ENCODE measurements at regions not wholly inside any gene's neighbourhood (a gene's known extent, or its start where the extent isn't known, plus 50 kb on each side); places are given as distances from the start of the nearest gene placed in this dataset.
"Not testable (repeated sequence)": the region's sequence is repeated elsewhere in the genome, so short reads cannot be mapped to it uniquely, and the experiment has no call there.

DNA sequence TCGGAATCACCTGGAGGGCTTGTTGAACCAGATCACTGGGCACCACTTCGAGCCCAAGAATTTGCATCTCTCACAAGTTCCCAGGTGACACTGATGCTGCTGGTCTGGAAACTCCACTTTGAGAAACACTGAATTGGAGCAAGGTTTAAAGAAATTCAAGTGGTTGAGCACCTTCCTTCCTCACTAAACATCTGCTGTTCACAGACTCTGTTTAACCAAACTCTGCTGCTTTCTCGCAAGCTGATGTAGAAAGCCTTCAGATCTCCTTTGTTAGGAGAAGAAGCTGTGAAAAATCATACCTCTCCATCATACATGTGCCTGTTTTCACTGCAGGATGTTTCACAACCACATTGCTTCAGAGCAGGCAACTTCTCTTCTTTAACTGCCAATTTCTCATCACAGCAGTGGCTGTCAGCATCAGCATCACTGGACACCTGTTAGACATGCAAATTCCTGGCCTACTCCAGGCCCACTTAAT is 87.5 kb upstream of the TOP1 start:
- DNase-seq, result no peak

DNA sequence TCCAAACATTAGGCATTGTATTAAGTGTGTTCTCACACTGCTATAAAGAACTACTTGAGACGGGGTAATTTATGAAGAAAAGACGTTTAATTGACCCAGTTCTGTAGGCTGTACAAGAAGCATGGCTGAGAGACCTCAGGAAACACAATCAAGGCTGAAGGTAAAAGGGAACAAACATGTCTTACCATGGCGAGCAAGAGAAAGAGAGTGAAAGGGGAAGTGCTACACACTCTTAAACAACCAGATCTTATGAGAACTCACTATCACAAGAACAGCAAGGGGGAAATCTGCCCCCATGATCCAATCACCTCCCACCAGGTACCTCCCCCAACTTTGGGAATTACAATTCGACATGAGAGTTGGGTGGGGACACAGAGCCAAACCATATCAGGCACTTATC is 86.6 kb upstream of the TOP1 start:
- no peak for DNase-seq

DNA sequence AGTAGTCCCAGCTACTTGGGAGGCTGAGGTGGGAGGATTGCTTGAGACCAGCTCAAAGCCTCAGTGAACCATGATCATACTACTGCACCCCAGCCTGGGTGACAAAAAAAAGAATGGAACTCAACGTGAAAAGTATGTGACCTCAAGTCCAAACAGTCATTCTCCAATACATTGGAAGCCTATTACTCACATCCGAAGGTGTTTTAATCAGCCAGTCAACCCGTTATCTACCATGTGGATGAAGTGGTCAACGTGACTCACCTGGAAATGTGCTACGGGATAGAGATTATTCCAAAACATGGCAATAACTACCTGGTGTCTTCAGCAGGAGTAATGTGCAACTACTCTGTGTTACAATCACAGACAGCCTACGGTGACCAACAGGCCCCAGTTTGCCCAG is 85.8 kb upstream of the TOP1 start:
- DNase-seq, result no peak

DNA sequence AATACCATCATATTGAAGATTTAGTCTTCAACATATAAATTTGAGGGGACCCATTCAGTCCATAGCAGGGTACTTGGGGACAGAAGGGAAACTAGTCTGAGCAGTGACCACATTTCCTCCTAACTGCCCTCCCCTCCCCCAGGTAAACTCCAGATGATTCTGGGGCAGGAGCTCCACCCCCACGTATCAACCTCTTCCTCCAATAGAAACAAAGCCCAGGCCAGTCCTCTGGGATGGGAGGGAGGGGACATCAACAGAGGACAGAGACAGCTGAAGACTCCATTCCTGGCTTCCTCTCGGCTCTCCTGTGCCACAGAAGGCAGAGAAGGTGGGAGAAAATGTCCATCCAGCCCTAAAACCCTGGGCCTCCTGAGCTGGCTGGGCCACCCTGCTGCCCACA is 85.0 kb upstream of the TOP1 start:
- no peak for DNase-seq

DNA sequence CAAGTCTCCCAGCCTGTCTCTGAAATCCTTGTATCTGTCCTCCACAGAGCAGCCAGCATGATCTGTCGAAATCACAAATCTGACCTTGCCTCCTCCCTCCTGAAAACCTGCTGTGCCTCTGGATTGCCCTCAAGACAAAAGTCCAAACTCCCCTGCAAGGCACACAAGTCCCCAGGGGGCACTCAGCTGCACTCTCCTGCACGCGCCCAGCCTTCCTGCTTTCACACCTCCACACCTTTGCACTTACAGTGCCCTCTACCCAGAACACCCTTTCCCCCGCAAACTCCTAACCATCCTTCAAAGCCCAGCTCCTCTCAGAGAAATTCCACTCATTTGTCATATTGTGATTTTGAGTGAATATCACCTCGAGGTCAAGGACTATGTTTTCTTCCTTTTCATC is 83.4 kb upstream of the TOP1 start:
- no peak for DNase-seq

DNA sequence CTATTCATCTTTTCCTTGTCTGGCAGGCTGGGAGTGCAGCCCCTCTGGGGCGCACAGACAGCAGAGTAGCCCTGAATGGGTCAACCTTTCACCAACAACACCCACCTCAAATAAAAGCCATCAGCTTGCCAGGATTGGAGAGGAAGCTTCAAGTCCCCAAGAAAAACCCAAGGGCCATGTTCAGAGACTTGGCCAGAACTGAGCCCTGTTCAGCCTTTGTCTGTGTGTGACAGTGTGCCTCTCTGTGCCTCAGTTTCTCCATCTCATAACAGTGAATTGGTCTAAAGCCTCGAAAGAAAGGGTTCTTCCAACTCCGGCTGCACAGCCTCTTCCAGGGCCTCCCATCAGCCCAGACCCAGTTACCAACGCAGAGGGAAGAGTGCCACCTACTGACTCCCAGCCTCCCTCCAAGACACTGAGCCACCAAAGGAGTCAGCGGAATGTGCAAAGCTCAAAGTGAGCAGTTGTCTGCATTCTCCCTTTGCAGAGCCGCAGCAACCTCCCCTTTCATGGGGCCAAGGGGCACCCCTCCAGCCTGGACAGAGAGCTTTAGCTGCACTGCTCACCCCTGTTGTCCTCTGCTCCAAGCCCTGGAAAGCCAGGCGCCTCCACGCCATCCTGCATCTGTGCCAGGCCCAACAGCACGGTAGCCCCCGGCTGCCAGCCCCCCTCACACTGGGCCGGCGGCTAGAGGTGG is 82.7 kb upstream of the TOP1 start:
- peak; percentile 42 for DNase-seq

DNA sequence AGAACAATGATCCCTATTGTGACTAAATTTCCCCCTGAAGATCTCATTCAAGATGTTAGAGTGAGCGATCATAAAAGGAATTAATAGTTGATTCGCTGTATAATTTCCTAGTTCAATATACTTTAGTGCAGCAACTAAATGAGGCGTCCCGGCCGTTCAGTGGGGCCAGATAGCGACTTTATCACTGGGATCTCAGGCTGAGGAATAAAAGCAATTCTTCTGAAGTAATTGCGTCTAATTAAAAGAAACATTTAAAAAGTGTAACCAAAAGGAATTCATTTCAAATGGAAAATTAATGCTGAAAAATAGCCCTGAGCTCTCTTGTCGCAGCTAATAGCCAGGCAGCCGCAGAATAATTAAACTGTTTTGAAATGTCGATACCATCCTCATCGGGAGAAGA is 82.2 kb upstream of the TOP1 start:
- no peak for DNase-seq

DNA sequence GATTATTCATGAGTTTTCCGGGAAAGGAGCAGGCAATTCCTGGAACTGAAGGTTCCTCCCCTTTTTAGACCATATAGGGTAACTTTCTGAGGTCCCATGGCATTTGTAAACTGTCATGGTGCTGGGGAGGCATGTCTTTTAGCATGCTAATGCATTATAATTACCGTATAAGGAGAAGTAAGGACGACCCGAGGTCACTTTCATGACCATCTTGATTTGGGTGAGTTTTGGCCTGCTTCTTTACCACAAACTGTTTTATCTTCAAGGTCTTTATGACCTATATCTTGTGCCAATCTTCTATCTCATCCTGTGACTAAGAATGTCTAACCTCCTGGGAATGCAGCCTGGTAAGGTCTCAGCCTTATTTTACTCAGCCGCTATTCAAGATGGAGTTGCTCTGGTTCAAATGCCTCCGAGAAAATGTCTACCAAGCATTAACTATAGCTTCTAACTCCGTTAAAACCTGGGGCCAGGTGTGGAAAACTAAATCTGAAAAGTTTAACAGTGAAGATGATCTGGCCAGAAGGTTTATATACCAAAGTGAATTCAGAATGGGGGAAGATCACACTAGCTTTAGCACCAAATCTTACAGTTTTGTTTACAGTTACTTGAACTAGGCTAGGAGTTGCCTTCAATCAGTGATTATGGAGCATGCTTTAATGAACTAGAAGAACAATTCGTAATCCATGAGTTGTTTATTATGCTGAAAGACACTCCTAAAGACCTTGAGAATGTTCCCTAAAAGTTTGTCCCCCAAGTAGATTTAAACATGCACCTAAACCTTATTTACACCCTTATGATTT is 80.0 kb upstream of the TOP1 start:
- DNase-seq, result no peak

DNA sequence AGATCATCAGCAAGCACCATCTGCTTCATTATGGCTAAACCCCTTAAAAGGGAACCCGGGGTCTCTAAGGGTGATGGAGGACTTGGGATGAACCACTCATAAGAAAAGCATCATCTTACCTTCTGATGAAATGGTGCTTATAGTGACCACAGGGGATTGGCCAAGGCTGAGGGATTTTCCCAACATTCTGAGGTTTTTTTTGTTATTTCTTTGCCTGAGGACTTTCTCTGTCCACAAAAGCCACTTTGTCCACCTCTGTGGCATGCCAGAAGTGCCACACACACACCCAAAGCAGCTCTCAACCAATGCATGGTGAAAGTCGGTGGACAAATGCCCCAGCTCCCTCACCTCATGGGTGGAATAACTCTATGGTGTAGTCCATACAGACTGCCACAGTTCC is 79.3 kb upstream of the TOP1 start:
- DNase-seq, result no peak

DNA sequence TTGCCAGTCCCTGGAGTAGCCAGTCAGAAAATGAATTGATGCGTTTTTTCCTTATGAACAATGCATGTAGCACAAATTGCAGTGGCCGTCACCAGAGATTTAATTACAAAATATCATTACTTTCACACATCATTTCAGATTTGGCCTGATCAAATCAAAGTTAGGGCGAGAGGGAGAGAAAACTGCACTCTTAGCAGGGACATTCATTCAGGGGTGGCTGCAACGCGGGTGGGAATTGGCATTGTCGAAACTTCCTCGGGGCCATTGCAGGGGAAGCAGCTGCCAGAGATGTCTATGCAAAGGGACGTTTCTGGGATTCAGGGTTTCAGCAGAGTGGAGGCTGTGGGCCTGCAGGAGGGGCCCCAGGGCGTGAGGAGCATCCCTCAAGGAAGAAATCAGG is 76.5 kb upstream of the TOP1 start:
- DNase-seq, result no peak

DNA sequence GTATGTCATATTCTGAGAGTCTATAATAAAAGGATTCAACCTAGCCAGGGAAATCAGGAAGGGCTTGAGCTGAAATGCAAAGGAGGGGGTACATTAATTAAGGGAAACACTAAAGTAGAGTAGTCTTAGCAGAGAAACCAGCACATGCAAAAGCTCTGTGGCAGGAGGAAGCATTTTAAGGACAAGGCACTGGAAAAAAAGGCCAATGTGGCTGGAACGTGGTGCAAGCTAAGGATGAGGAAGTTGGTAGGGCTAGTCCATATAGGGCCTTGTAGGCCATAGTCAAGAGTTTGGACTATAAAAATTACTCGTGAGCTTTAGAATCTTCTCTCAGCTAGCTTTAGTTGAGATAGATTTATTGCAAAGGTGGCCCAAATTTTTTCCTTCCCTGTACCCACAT is 75.2 kb upstream of the TOP1 start:
- no peak for DNase-seq

DNA sequence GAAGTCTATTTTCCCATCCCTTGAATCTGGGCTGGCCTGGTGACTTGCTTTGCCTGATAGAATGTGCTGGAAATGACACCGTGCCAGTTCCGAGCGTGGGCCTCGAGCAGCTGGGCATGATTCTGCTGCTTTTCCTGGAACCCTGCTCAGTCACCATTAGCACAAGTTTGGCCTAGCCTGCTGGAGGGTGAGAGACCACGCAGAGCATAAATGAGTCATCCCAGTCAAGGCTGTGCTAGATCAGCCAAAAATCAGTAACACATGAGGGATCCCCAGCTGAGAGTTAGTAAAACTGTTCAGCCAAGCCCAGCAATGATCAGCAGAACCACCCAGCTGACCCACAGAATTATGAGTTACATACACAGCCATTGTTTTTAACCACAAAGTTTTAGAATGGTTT is 74.8 kb upstream of the TOP1 start:
- peak; percentile 46 for DNase-seq

DNA sequence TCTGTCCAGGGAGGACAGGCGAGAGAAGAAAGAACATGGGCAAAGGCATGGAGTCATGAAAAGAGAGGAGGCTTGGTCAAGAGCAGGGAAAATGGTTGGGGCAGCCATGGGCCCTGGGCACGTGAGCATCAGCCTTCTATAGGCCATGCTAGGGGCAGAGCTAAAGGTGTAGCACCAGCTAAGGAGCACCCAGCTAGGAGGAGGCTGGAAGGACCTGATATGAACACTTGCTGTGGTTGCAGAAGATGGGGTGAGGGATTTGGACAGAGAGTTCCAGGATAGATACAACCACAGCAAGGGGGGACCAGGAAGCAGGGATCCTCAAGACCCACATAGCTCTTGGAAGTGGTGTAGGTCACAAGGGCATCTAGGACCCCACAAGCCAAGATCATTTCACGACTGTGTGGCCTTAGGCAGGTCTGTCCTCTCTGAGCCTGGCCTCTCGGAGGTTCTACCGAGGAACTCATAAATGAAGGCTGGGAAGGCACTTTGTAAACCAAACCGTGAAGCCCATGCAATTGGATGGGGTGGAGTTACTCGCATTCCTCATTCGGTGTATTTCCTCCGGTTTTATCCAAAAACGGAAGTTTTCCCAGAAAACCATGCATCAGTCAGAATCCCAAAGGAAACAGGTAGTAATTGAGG is 74.0 kb upstream of the TOP1 start:
- DNase-seq, result no peak

DNA sequence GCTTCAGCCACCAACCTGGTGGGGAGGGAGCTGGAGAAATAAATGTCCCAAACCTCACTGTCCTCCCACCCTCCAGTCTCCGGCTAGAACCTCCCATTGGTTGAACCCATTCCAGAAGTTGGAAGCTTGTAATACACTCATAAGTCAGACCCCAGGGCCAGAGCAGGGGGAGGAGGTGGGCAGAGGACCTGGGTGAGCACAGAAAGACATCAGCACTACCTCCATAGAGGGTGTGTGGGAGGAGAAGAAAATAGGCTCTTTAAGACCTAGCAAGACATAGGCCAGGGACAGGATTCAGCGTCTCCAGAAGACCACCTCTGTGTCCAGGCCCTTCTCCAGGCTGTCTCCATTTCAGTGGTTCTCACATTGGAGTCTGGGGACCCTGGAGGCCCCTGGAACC is 73.3 kb upstream of the TOP1 start:
- no peak for DNase-seq

DNA sequence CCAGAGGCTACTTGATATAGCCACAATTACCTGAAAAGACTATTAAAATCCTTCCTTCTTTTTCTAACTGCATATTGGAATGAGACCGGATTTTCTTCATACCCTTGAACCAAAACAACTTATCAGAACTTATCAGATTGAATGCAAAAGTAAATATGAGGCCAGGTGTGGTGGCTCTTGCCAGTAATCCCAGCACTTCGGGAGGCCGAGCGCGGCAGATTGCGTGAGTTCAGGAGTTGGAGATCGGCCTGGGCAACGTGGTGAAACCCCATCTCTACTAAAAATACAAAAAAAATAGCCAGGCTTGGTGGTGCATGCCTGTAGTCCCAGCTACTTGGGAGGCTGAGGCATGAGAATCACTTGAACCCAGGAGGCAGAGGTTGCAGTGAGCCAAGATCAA is 72.8 kb upstream of the TOP1 start:
- not testable (repeated sequence) for DNase-seq

DNA sequence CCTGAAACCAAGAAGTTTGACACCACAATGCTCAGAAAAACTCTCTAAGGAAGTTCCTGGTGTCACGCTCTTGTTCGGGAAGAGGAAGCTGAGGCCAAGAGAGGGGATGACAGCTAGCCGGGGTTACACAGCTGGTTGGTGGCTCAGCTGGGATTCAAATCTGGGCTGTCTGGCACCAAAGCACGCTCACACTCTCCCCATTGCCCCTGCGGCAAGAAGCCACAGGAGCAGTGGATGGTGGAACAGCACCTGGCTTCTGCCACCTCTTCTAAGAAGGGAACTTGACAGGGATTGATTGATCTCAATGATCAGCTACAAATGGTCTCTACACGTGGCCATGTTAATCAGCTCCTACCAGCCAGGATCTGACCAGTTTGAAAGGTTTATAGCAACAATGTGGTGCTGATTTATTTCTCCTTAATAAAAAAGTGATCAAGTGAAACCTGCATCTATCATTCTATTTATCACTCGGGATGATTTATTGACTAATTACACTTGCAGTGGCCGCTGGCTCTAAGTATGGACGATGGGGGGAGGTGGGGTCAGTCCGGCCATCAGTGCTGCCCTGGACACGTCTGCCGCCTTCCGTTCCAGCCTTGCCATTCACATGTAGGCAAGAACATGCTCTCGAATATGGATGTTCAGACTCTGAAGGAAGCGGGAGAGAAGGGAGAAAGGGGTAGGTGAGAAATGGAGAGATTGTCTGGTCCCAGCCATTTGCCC is 71.9 kb upstream of the TOP1 start:
- no peak for DNase-seq

DNA sequence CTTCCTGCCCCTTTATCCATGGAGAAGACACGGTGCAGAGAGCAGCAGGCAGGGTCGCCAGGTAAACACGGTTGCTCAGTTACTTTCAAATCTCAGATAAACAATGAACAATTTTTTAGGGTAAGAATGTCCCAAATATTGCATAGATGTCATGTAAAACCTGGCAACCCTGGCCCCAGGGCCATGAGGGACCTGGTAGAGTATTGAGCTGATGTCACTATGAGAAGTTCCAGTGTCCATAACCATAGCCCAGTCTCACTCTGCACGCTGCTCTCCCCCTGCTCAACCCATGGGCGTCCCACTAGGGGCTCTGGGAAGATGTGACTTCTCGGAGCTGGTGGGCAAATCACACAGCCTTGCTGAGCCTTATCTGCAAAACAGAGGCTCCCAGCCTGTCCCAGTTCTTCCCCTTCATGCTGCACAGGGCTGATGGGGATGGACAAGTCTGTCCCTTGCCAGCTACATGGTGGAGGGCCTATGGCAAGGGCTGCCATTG is 71.3 kb upstream of the TOP1 start:
- no peak for DNase-seq

DNA sequence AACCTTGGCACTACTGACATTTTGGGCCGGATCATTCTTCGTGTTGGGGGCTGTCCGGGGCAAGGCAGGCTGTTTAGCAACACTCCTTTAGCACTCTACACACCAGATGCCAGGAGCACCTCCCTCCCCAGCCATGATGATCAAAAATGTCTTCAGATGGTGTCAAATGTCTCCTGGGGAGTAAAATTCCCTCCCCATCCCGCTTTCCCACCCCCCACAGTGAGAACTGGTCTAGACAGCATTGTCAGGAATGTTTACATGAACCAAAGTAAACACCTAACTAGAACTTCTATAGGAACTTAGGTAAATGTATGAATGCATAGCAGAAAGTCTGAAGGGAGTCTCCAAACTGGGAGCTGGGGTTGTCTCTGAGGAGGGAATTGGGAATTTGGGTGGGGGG is 70.0 kb upstream of the TOP1 start:
- DNase-seq, result no peak

DNA sequence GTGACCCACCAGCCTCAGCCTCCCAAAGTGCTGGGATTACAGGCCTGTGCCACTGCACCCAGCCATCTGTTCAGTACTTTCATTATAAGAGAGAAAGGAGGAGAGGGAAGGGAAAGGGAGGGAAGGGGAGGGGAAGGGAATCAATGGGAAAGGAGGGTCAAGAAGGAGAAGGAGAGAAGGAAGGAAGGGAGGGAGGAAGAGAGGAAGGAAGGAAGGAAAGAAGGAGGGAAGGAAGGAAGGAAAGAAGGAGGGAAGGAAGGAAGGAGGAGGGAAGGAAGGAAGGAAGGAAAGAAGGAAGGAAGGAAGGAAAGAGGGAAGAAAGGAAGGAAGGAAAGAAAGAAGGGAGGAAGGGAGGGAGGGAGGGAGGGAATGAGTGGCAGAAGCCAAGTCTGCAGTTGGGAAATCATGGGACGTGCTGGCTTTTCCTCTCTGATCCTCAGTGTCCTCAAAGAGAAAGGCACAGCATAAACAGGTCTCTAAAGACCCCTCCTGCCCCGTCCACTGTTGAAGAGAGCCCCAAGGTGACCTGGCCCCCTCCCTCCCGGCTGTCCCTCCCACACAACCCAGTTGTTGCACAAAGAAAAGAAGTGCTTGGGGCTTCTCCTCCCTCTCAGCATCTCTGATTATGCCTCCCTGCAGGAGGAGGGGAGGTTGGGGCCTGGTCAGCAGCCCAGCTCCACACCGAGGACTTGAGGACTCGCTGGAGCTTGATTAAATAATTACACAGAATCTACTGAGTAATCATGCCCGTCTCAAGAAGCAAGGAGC is 69.1 kb upstream of the TOP1 start:
- no peak for DNase-seq

DNA sequence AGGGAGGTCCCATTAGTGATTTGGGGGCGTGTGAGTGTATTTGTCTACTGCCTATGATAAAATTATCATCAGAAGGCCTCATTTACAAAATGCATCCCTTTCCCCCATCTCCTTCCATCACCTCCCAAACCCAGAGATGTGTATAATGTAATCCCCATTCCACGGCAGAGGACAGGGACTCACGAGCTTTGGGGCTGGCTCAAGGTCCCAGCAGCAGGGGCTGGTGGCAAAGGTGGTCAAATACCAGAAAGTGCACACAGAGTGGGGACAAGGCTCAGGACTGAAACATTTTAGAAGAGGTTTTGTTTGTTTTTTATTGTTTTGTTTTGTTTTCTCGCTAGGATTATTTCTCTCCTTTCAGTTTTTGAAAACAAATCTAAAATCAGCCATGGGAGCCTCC is 68.5 kb upstream of the TOP1 start:
- no peak for DNase-seq

DNA sequence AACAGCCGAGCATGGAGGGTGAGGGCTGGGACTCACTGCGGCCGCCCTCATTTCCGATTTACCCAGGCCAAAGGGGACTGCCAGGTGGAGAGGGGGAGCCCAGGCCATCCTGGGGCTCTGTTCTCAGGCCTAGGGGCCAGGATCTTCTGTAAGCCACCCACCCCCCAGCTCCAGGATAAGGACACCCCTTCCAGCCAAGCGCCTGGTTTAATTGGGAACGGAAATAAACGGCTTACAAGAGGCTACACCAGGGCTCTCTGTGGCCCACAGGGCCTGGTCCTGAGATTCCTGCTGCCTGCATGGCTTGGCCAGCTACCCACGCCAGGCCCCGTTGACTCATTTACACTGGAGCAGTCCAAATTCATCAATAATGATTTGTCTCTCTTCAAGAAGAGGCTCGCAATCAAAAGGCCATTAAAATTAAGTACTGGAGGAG is 68.1 kb upstream of the TOP1 start:
- DNase-seq, result no peak

DNA sequence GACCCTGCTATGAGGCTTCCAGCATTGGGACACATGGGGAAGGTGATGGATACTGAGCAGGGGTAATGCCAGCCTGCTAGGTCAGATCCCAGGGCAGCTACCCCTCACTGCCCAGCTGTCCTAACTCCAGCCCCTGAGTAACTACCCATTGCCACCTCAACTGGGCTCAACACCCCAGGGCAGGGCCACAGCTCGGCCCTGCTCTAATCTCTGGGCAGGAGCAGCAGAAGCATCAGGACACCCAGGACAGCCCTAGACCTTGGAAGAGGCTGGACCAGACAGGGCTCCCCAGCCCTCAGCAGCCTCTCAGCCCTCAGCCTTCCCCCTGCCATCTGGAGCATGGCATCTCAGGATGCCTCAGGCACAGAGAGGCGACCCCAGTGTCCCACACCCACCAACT is 67.4 kb upstream of the TOP1 start:
- DNase-seq, result no peak
